ENCODE measurements at regions not wholly inside any gene's neighbourhood (a gene's known extent, or its start where the extent isn't known, plus 50 kb on each side); places are given as distances from the start of the nearest gene placed in this dataset.

- no peak overlapping the region for H3K4me3 ChIP-seq (ENCODE audit: low read depth, low read length)
- no peak for TF ChIP-seq CTCF (IDR thresholded peaks at IDR 0.05; ENCODE audit: control insufficient read depth, extremely low read depth, insufficient read depth)
- DNase-seq (ENCODE audit: low read depth), result no peak
Observed at GRCh38 chrX:84924624-84925023, 79.1 kb upstream of the APOOL start.

- H3K4me3 ChIP-seq (ENCODE audit: low read depth, low read length), result no peak overlapping the region
- TF ChIP-seq CTCF (IDR thresholded peaks at IDR 0.05; ENCODE audit: control insufficient read depth, extremely low read depth, insufficient read depth), result no peak
- DNase-seq (ENCODE audit: low read depth), result no peak
Observed at GRCh38 chrX:84932814-84933213, 70.9 kb upstream of the APOOL start.

- H3K4me3 ChIP-seq (ENCODE audit: low read depth, low read length), result no peak overlapping the region
- DNase-seq (ENCODE audit: low read depth), result no peak
- TF ChIP-seq CTCF (IDR thresholded peaks at IDR 0.05; ENCODE audit: control insufficient read depth, extremely low read depth, insufficient read depth), result no peak
Observed at GRCh38 chrX:84933956-84934556, 69.6 kb upstream of the APOOL start.

All from LNCaP clone FGC (cell line).